HG03095 (cell line): ENCODE measurements at regions not wholly inside any gene's neighbourhood (a gene's known extent, or its start where the extent isn't known, plus 50 kb on each side); places are given as distances from the start of the nearest gene placed in this dataset.
A peak's percentile ranks its signal among the peaks of the same experiment; 100 is the strongest.
"Not testable (repeated sequence)": the region's sequence is repeated elsewhere in the genome, so short reads cannot be mapped to it uniquely, and the experiment has no call there.

Source experiments
- ATAC-seq: cut with Tn5 transposase; IDR thresholded peaks from one replicate; pipeline ENCODE4 v1.9.1; 2021; ENCODE audit warnings: moderate library complexity; ENCODE audit not compliant: unreplicated experiment

GRCh38 chr6:11891547-11891946, 112.9 kb upstream of the ADTRP start:
- ATAC-seq = no peak

- ATAC-seq = no peak
Measured at GRCh38 chr6:11890849-11891248, 112.2 kb upstream of the ADTRP start.

GRCh38 chr6:11890209-11890608, 111.6 kb upstream of the ADTRP start:
- no peak for ATAC-seq

- no peak for ATAC-seq
Measured at GRCh38 chr6:11889572-11889971, 111.0 kb upstream of the ADTRP start.

GRCh38 chr6:11888727-11889126, 110.1 kb upstream of the ADTRP start:
- ATAC-seq = no peak

GRCh38 chr6:11885159-11885558, 106.6 kb upstream of the ADTRP start:
- ATAC-seq = no peak

GRCh38 chr6:11883471-11883870, 104.9 kb upstream of the ADTRP start:
- not testable (repeated sequence) for ATAC-seq

GRCh38 chr6:11880156-11880555, 101.6 kb upstream of the ADTRP start:
- not testable (repeated sequence) for ATAC-seq

- no peak for ATAC-seq
Measured at GRCh38 chr6:11878735-11879134, 100.1 kb upstream of the ADTRP start.

- no peak for ATAC-seq
Measured at GRCh38 chr6:11878029-11878428, 99.4 kb upstream of the ADTRP start.

GRCh38 chr6:11876934-11877433, 98.4 kb upstream of the ADTRP start:
- peak; percentile 66 for ATAC-seq

- no peak for ATAC-seq
Measured at GRCh38 chr6:11875325-11876109, 96.9 kb upstream of the ADTRP start.

GRCh38 chr6:11869672-11870340, 91.2 kb upstream of the ADTRP start:
- no peak for ATAC-seq

GRCh38 chr6:11868392-11868791, 89.8 kb upstream of the ADTRP start:
- no peak for ATAC-seq

GRCh38 chr6:11865680-11866300, 87.2 kb upstream of the ADTRP start:
- no peak for ATAC-seq

- ATAC-seq = no peak
Measured at GRCh38 chr6:11858439-11858838, 79.8 kb upstream of the ADTRP start.

- ATAC-seq = no peak
Measured at GRCh38 chr6:11855743-11856142, 77.1 kb upstream of the ADTRP start.

GRCh38 chr6:11854408-11855165, 76.0 kb upstream of the ADTRP start:
- ATAC-seq = no peak

GRCh38 chr6:11853678-11854407, 75.2 kb upstream of the ADTRP start:
- ATAC-seq = no peak

- ATAC-seq = peak; percentile 59
Measured at GRCh38 chr6:11852061-11852651, 73.6 kb upstream of the ADTRP start.
